Pancreas (tissue), 10 donors: ENCODE measurements at regions not wholly inside any gene's neighbourhood (a gene's known extent, or its start where the extent isn't known, plus 50 kb on each side); places are given as distances from the start of the nearest gene placed in this dataset.

ENCODE experiments used
- ATAC-seq, 4 donors: fragments of 200-7000 bp; cut with Tn5 transposase; one replicate each; pipeline versions ENCODE4 v1.8.0 to v1.9.1; 2020; ENCODE audit warnings: mild to moderate bottlenecking in 4 of 4, moderate library complexity in 4 of 4
- DNase-seq, 6 donors: peaks; one replicate each; pipeline ENCODE4 v3.0.0-alpha.2; 2020
- FAIRE-seq: peaks from 2 replicates; lab custom pipeline; 2012; peaks lifted over from hg19 to GRCh38; lab: Jason Lieb, UNC
- H3K27ac ChIP-seq, 4 donors: fragments of 200-600 bp; sonication (generic); 1 replicate in 3 of 4; 2 replicates in 1 of 4; pipeline versions ENCODE4 v1.5.0 to v1.8.0; 2020
- H3K27me3 ChIP-seq, 4 donors: fragments of 200-600 bp; one replicate each; pipeline ENCODE4 v1.8.0; 2021
- H3K36me3 ChIP-seq, 3 donors: fragments of 200-600 bp; sonication (generic) in 1 of 3; one replicate each; pipeline versions ENCODE4 v1.5.0 to v1.8.0; 2020 to 2021
- H3K4me1 ChIP-seq, 3 donors: fragments of 200-600 bp; one replicate each; pipeline ENCODE4 v1.8.0; 2021
- H3K4me3 ChIP-seq, 4 donors: fragments of 200-600 bp; sonication (generic) in 2 of 4; one replicate each; pipeline versions ENCODE4 v1.5.0 to v1.8.0; 2020 to 2021
- H3K9me3 ChIP-seq, 4 donors: fragments of 200-600 bp; one replicate each; pipeline ENCODE4 v1.8.0; 2021
- WGBS, 2 donors: extraction: QIAGEN DNeasy Blood & Tissue Kit; methylation state at CpG; one replicate each; pipeline ENCODE4 v1.1.7; 2013; 5-methylcytosine and 5-hydroxymethylcytosine counted together
- intact Hi-C, 3 donors: fragments of 100-400 bp; cut with DNase I; formaldehyde crosslinking; loops; one replicate each; pipeline versions ENCODE4 v1.11.1 to v1.14.2; 2022
- TF ChIP-seq, protein P1 (sequence below), 4 donors: fragments of 200-600 bp; sonication (generic) in 3 of 4; IDR thresholded peaks; one replicate each; pipeline versions ENCODE4 v1.5.0 to v1.8.0; 2021; ENCODE audit warnings: antibody characterized with exemption in 4 of 4
- donor health status: healthy with polysubstance abuse.
- donor health status: DM: no; HTN: no; CAD: no; lungs with moderate emphysema.
- donor health status: DM: no; HTN: no; CAD: no.
- donor health status: control.
- donor health status: control.
- donor health status: Bipolar disorder and iron deficiency.
- donor health status: DM: yes; HTN: yes; CAD: no.
- donor health status: DM: no; HTN: no; CAD: no.
- donor health status: DM: no; HTN: no; CAD: no.
- donor health status: DM: yes; HTN: yes; CAD: no.

DNA sequence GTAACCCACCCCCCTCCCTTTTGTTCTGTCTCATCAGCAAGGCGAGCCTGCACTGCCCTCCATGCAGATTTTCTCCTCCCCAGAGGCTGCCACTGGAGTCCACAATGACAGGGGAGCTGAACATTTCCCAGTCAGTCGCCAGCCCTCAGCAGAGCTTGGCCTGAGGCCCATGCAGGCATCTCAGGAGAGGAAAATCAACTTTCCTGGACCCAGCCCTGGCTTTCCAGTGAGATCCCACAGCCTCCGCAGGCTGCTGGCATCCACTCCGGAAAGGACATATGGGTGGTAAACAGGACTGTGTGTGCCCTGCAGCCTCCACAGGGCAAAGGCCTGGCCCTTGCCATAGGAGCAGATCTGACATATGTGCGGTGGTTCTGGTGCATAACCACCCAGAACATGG lies 253.8 kb downstream of the TNS1 start:
- Histone ChIP-seq H3K27me3 (no peaks in the 10 kb centered on the region), H3K9me3 (no peaks in the 10 kb centered on the region), H3K4me3 (no peak overlapping the region), H3K27ac (no peak overlapping the region), H3K36me3 (no peaks in the 10 kb centered on the region), H3K4me1 (no peaks in the 10 kb centered on the region)
- no peak for FAIRE-seq
- intact Hi-C loops: no loop called here
- TF ChIP-seq, protein P1, sequence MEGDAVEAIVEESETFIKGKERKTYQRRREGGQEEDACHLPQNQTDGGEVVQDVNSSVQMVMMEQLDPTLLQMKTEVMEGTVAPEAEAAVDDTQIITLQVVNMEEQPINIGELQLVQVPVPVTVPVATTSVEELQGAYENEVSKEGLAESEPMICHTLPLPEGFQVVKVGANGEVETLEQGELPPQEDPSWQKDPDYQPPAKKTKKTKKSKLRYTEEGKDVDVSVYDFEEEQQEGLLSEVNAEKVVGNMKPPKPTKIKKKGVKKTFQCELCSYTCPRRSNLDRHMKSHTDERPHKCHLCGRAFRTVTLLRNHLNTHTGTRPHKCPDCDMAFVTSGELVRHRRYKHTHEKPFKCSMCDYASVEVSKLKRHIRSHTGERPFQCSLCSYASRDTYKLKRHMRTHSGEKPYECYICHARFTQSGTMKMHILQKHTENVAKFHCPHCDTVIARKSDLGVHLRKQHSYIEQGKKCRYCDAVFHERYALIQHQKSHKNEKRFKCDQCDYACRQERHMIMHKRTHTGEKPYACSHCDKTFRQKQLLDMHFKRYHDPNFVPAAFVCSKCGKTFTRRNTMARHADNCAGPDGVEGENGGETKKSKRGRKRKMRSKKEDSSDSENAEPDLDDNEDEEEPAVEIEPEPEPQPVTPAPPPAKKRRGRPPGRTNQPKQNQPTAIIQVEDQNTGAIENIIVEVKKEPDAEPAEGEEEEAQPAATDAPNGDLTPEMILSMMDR (IDR thresholded peaks at IDR 0.05): no peak
- WGBS, 2 donors: 74% methylated on average over 5 of the region's 5 CpGs
- no peak for ATAC-seq
- no peak for DNase-seq

DNA sequence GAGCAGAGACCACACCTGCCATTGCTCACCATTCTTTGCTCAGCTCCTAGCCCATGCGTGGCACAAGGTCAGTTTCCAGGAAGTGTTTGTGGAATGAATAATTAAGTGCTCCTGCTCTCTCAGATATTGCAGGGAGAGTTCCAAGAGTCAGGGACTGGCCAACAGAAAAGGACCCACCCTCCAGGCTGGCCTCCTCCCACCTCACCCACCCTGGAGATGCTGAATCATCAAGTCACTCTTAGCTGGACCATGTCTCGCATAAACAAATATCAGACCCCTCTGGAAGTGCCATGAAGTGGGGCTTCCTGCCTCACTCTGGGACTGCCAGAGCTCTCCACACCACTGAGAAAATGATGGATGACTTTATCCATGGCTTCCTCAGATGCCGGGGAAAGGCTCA lies 256.0 kb downstream of the TNS1 start:
- TF ChIP-seq, protein P1 (IDR thresholded peaks at IDR 0.05): no peak

DNA sequence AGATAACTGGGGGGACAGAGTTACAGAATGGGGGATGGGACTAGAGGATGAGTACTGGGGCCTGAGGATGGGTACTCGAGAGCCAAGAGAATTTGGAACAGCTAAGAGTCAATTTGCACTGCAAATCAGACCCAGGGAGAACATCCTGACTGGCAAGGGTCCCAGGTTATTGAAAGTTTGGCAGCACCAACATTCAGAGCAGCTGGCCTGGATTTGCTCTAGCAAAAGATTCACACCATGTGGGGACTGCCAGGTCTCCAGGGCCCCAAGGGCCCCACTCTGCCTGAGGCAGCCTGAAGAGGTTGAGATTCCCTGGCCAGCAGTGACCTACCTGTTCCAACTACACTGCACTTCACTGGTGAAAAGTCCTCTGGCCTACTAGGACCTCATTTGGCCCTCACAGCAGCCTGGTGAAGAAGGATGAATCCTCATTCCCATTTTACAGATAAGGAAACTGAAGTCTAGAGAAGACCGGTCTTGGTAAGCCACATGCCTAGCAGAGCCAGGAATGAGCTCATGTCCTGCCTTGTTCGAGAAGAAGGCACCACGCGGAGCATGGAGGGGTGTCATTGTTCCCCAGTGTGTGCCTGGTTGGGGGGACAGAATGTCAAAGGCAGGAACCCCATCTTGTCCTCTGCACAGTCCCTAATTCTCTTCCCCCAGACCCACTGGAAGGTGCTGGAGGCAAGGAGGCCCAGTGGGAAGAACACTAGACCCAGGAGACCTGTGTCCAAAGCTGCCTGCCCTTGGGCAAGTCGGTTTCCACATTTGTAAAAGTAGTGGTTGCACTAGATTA lies 258.6 kb downstream of the TNS1 start:
- ATAC-seq (no peak), DNase-seq (no peak), FAIRE-seq (no peak)
- Histone ChIP-seq H3K4me3 (no peak overlapping the region), H3K4me1 (no peaks in the 10 kb centered on the region), H3K27me3 (no peaks in the 10 kb centered on the region), H3K27ac (no peak overlapping the region), H3K9me3 (no peaks in the 10 kb centered on the region), H3K36me3 (no peaks in the 10 kb centered on the region)
- WGBS, 2 donors: 87% methylated on average over 6 of the region's 6 CpGs
- TF ChIP-seq, protein P1 (IDR thresholded peaks at IDR 0.05): no peak
- intact Hi-C loops: no loop called here

More for the DNA sequence above, 256.0 kb downstream of the TNS1 start:
- H3K27ac ChIP-seq: no peak overlapping the region
- ATAC-seq (no peak), FAIRE-seq (no peak), DNase-seq (no peak)
- H3K27me3 ChIP-seq: no peaks in the 10 kb centered on the region
- 67 to 78% methylated on average over 3 of the region's 3 CpGs for WGBS, 2 donors
- no peaks in the 10 kb centered on the region for H3K4me1 ChIP-seq
- no peaks in the 10 kb centered on the region for H3K36me3 ChIP-seq
- intact Hi-C loops: no loop called here
- H3K9me3 ChIP-seq: no peaks in the 10 kb centered on the region
- H3K4me3 ChIP-seq: no peak overlapping the region

DNA sequence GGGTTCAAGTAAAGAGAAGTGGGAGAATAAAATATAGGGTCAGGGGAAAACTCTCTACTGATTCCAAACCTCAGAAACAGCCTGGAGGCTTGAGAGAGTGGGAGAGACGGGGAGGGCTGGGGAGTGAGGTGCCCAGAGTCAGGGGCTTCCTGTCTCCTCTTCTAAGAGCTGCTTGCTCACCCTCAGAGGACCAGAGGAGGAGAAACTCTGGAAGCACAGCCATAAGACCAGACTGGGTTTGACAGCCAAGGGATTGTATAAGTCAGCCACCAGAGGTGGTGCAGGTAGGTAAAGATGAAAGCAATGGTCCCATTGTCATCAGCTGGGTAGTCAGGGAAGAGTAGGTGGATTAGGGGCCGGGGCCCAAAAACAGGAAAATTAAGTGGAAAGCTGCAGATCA lies 259.4 kb downstream of the TNS1 start:
- TF ChIP-seq, protein P1 (IDR thresholded peaks at IDR 0.05): no peak
- no peak for ATAC-seq
- Histone ChIP-seq H3K9me3 (no peaks in the 10 kb centered on the region), H3K4me3 (no peak overlapping the region), H3K4me1 (no peaks in the 10 kb centered on the region), H3K36me3 (no peaks in the 10 kb centered on the region), H3K27me3 (no peaks in the 10 kb centered on the region), H3K27ac (no peak overlapping the region)
- 93 to 94% methylated on average over 2 of the region's 2 CpGs for WGBS, 2 donors
- no peak for DNase-seq
- intact Hi-C loops: no loop called here
- no peak for FAIRE-seq

DNA sequence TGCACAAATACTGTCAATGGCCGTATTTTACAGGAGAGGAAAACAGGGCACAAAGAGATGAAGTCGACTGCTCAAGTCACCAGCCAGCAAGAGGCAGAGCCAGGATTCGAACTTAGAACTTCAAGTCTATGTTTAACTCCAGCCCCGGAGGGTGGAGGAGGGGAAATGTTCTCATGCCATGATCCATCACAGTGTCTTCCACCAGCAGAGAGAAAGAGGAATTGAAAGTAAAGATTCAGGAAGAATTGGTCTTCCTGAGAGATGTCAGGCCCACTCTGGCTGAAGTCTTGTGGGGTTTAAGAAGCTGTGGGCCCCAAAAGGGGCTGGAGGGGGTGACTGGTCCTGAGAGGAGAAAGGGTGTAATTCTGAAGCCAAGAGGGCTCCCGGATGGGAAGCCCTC lies 260.0 kb downstream of the TNS1 start:
- no peak for FAIRE-seq
- TF ChIP-seq, protein P1 (IDR thresholded peaks at IDR 0.05): no peak
- WGBS, 2 donors: 79 to 84% methylated on average over 5 of the region's 5 CpGs
- H3K36me3 ChIP-seq: no peaks in the 10 kb centered on the region
- H3K4me1 ChIP-seq: no peaks in the 10 kb centered on the region
- H3K9me3 ChIP-seq: no peaks in the 10 kb centered on the region
- no peak overlapping the region for H3K4me3 ChIP-seq
- no peak for DNase-seq
- H3K27ac ChIP-seq: no peak overlapping the region
- H3K27me3 ChIP-seq: no peaks in the 10 kb centered on the region
- intact Hi-C loops: no loop called here
- peak in 2 of 4 donors; percentile 44 to 50 for ATAC-seq
